Ishikawa (cell line): ENCODE measurements at regions not wholly inside any gene's neighbourhood (a gene's known extent, or its start where the extent isn't known, plus 50 kb on each side); places are given as distances from the start of the nearest gene placed in this dataset.

Experiments used
- CEBPB ChIP-seq: IDR thresholded peaks from 2 replicates; pipeline ENCODE4 v1.6.1; 2012
- CREB1 ChIP-seq: IDR thresholded peaks from 2 replicates; pipeline ENCODE4 v1.6.1; 2012; ENCODE audit warnings: low read depth
- EGR1 ChIP-seq: IDR thresholded peaks from 2 replicates; pipeline ENCODE4 v1.6.1; 2012
- EP300 ChIP-seq: IDR thresholded peaks from 2 replicates; pipeline ENCODE4 v1.6.1; 2012; ENCODE audit warnings: borderline replicate concordance
- FOXM1 ChIP-seq: IDR thresholded peaks from 2 replicates; pipeline ENCODE4 v1.6.1; 2012; ENCODE audit warnings: low read depth, borderline replicate concordance
- NFIC ChIP-seq: IDR thresholded peaks from 2 replicates; pipeline ENCODE4 v1.6.1; 2012
- RAD21 ChIP-seq: IDR thresholded peaks from 2 replicates; pipeline ENCODE4 v1.6.1; 2012; ENCODE audit warnings: low read depth
- REST ChIP-seq: IDR thresholded peaks from 2 replicates; pipeline ENCODE4 v1.6.1; 2012; ENCODE audit warnings: low read depth, mild to moderate bottlenecking
- TAF1 ChIP-seq: IDR thresholded peaks from 2 replicates; pipeline ENCODE4 v1.6.1; 2012; ENCODE audit warnings: low read depth, mild to moderate bottlenecking
- TCF12 ChIP-seq: IDR thresholded peaks from 2 replicates; pipeline ENCODE4 v1.6.1; 2012; ENCODE audit warnings: low read depth
- TEAD4 ChIP-seq: IDR thresholded peaks from 2 replicates; pipeline ENCODE4 v1.6.1; 2012
- YY1 ChIP-seq: IDR thresholded peaks from 2 replicates; pipeline ENCODE4 v1.6.1; 2012; ENCODE audit warnings: low read depth
- ZBTB7A ChIP-seq: IDR thresholded peaks from 2 replicates; pipeline ENCODE4 v1.6.1; 2012; ENCODE audit warnings: low read depth
- TF ChIP-seq, protein P1 (sequence below): IDR thresholded peaks from 2 replicates; pipeline ENCODE4 v1.6.1; 2012
- TF ChIP-seq, protein P2 (sequence below): IDR thresholded peaks from 2 replicates; pipeline ENCODE4 v1.6.1; 2012

DNA sequence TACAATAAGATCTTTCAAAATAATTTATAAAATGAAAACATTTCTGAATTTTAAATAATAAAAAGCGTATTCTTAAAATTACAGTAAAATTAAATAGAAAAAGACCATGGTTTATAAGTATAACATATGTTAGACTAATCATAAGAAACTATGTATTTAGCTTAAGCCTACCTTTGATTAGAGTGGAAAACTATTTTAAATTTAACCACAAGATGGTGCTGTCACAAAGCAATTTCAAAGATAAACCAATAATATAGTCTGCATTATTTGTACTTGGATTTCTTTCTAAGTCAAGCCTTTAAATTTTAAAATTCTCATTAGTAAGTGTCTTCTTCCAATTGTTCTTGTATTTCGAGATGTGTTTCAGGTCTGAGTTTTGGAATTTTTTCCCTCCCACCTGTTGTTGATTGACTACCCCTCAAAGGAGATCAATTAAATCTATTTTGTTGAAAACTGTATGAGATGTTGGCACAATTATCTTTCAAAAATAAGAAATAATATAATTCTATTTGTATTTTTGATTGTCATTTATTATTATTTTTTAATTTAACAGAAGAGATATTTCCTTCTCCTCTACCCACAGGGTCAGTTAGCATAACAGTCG, 459.8 kb downstream of the KCNT2 start:
- TF ChIP-seq RAD21 (peak; percentile 65), REST (no peak), EGR1 (no peak), TEAD4 (no peak)
- TF ChIP-seq, protein P1, sequence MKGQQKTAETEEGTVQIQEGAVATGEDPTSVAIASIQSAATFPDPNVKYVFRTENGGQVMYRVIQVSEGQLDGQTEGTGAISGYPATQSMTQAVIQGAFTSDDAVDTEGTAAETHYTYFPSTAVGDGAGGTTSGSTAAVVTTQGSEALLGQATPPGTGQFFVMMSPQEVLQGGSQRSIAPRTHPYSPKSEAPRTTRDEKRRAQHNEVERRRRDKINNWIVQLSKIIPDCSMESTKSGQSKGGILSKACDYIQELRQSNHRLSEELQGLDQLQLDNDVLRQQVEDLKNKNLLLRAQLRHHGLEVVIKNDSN, result no peak

DNA sequence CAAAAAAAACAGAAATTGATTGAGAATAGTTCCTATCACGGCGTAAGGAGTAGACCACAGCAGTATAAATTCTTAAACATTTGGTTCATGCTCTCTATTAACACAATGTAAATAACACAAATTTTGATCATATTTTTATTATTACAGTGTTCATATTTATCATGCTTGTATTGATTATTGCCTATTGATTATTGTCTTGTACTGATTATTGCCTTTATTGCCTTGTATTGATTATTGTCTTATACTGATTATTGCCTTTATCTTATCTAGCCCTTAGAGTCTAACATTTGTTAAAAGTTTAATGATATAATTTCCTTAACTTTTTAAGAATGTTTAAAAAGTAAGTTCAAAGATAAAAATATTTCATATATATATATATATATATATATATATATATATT, 460.7 kb downstream of the KCNT2 start:
- TF ChIP-seq, protein P2, sequence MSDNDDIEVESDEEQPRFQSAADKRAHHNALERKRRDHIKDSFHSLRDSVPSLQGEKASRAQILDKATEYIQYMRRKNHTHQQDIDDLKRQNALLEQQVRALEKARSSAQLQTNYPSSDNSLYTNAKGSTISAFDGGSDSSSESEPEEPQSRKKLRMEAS, result no peak
- TF ChIP-seq TCF12 (no peak), TAF1 (no peak), YY1 (no peak), EP300 (no peak), RAD21 (no peak), ZBTB7A (no peak)

- TF ChIP-seq TEAD4, result no peak
- no peak for TF ChIP-seq CREB1
- TF ChIP-seq, protein P1, result no peak
- no peak for TF ChIP-seq NFIC
- TF ChIP-seq REST, result no peak
- no peak for TF ChIP-seq FOXM1
- TF ChIP-seq TAF1, result no peak
- TF ChIP-seq TCF12, result no peak
- TF ChIP-seq EP300, result no peak
- TF ChIP-seq, protein P2, result no peak
These were observed 463.7 kb downstream of the KCNT2 start for GRCh38 chr1:196144588-196144987.

- TF ChIP-seq EP300 (no peak), CEBPB (no peak), TEAD4 (no peak), ZBTB7A (no peak), YY1 (no peak), TAF1 (no peak), EGR1 (no peak), CREB1 (no peak), TCF12 (no peak), RAD21 (no peak), REST (no peak), FOXM1 (no peak), NFIC (no peak)
- TF ChIP-seq, protein P2, result no peak
- TF ChIP-seq, protein P1, result no peak
These were observed 464.5 kb downstream of the KCNT2 start for GRCh38 chr1:196143602-196144342.
